Ishikawa (cell line): ENCODE measurements at regions not wholly inside any gene's neighbourhood (a gene's known extent, or its start where the extent isn't known, plus 50 kb on each side); places are given as distances from the start of the nearest gene placed in this dataset.

Source experiments
- CREB1 ChIP-seq: IDR thresholded peaks from 2 replicates; pipeline ENCODE4 v1.6.1; 2012; ENCODE audit warnings: low read depth
- EGR1 ChIP-seq: IDR thresholded peaks from 2 replicates; pipeline ENCODE4 v1.6.1; 2012
- FOXM1 ChIP-seq: IDR thresholded peaks from 2 replicates; pipeline ENCODE4 v1.6.1; 2012; ENCODE audit warnings: low read depth, borderline replicate concordance
- TAF1 ChIP-seq: IDR thresholded peaks from 2 replicates; pipeline ENCODE4 v1.6.1; 2012; ENCODE audit warnings: low read depth, mild to moderate bottlenecking

GRCh38 chr9:36499174-36499890 lies 73.4 kb upstream of the MELK start:
- TF ChIP-seq EGR1 (no peak), CREB1 (no peak), FOXM1 (no peak), TAF1 (no peak)
